ENCODE measurements at regions not wholly inside any gene's neighbourhood (a gene's known extent, or its start where the extent isn't known, plus 50 kb on each side); places are given as distances from the start of the nearest gene placed in this dataset.
"Not testable (repeated sequence)": the region's sequence is repeated elsewhere in the genome, so short reads cannot be mapped to it uniquely, and the experiment has no call there.

GRCh38 chr18:65606551-65607130, 144.2 kb upstream of the CDH7 start:
- TF ChIP-seq GATA1 (IDR thresholded peaks at IDR 0.05; ENCODE audit: low read depth, low read length) = no peak
- TF ChIP-seq POLR2A (IDR thresholded peaks at IDR 0.05; ENCODE audit: low read length) = no peak
- no peak for DNase-seq

GRCh38 chr18:65605352-65605751, 145.5 kb upstream of the CDH7 start:
- not testable (repeated sequence) for DNase-seq

GRCh38 chr18:65601775-65602174, 149.0 kb upstream of the CDH7 start:
- TF ChIP-seq POLR2A (IDR thresholded peaks at IDR 0.05; ENCODE audit: low read length) (no peak), GATA1 (IDR thresholded peaks at IDR 0.05; ENCODE audit: low read depth, low read length) (no peak)
- no peak for DNase-seq

- TF ChIP-seq POLR2A (IDR thresholded peaks at IDR 0.05; ENCODE audit: low read length) (no peak), GATA1 (IDR thresholded peaks at IDR 0.05; ENCODE audit: low read depth, low read length) (no peak)
- DNase-seq = no peak
These were observed 158.4 kb upstream of the CDH7 start for GRCh38 chr18:65592435-65592834.

GRCh38 chr18:65587491-65587890, 163.3 kb upstream of the CDH7 start:
- TF ChIP-seq POLR2A (IDR thresholded peaks at IDR 0.05; ENCODE audit: low read length) = no peak
- no peak for TF ChIP-seq GATA1 (IDR thresholded peaks at IDR 0.05; ENCODE audit: low read depth, low read length)

GRCh38 chr18:65582094-65582493, 168.7 kb upstream of the CDH7 start:
- not testable (repeated sequence) for DNase-seq

More at GRCh38 chr18:65587491-65587890, 163.3 kb upstream of the CDH7 start:
- DNase-seq = no peak

- TF ChIP-seq POLR2A (IDR thresholded peaks at IDR 0.05; ENCODE audit: low read length) (no peak), GATA1 (IDR thresholded peaks at IDR 0.05; ENCODE audit: low read depth, low read length) (no peak)
- no peak for DNase-seq
These were observed 181.9 kb upstream of the CDH7 start for GRCh38 chr18:65568866-65569265.

GRCh38 chr18:65567372-65567771, 183.4 kb upstream of the CDH7 start:
- no peak for DNase-seq
- TF ChIP-seq GATA1 (IDR thresholded peaks at IDR 0.05; ENCODE audit: low read depth, low read length) = no peak
- no peak for TF ChIP-seq POLR2A (IDR thresholded peaks at IDR 0.05; ENCODE audit: low read length)

- TF ChIP-seq POLR2A (IDR thresholded peaks at IDR 0.05; ENCODE audit: low read length) = no peak
- no peak for TF ChIP-seq GATA1 (IDR thresholded peaks at IDR 0.05; ENCODE audit: low read depth, low read length)
- no peak for DNase-seq
These were observed 202.5 kb upstream of the CDH7 start for GRCh38 chr18:65548316-65548715.

- no peak for DNase-seq
- TF ChIP-seq POLR2A (IDR thresholded peaks at IDR 0.05; ENCODE audit: low read length) (no peak), GATA1 (IDR thresholded peaks at IDR 0.05; ENCODE audit: low read depth, low read length) (no peak)
These were observed 203.8 kb upstream of the CDH7 start for GRCh38 chr18:65547046-65547445.

- TF ChIP-seq POLR2A (IDR thresholded peaks at IDR 0.05; ENCODE audit: low read length) = no peak
- TF ChIP-seq GATA1 (IDR thresholded peaks at IDR 0.05; ENCODE audit: low read depth, low read length) = no peak
- no peak for DNase-seq
These were observed 206.1 kb upstream of the CDH7 start for GRCh38 chr18:65544701-65545100.

- TF ChIP-seq POLR2A (IDR thresholded peaks at IDR 0.05; ENCODE audit: low read length) (no peak), GATA1 (IDR thresholded peaks at IDR 0.05; ENCODE audit: low read depth, low read length) (no peak)
- no peak for DNase-seq
These were observed 222.8 kb upstream of the CDH7 start for GRCh38 chr18:65527879-65528633.

- DNase-seq = no peak
- TF ChIP-seq POLR2A (IDR thresholded peaks at IDR 0.05; ENCODE audit: low read length) (no peak), GATA1 (IDR thresholded peaks at IDR 0.05; ENCODE audit: low read depth, low read length) (no peak)
These were observed 224.7 kb upstream of the CDH7 start for GRCh38 chr18:65526099-65526498.

GRCh38 chr18:65523461-65523860, 227.4 kb upstream of the CDH7 start:
- DNase-seq = no peak
- TF ChIP-seq POLR2A (IDR thresholded peaks at IDR 0.05; ENCODE audit: low read length) (no peak), GATA1 (IDR thresholded peaks at IDR 0.05; ENCODE audit: low read depth, low read length) (no peak)

- no peak for DNase-seq
- TF ChIP-seq POLR2A (IDR thresholded peaks at IDR 0.05; ENCODE audit: low read length) (no peak), GATA1 (IDR thresholded peaks at IDR 0.05; ENCODE audit: low read depth, low read length) (no peak)
These were observed 227.9 kb upstream of the CDH7 start for GRCh38 chr18:65522907-65523306.
